Neural progenitor cell (in vitro differentiated cells): ENCODE measurements at regions not wholly inside any gene's neighbourhood (a gene's known extent, or its start where the extent isn't known, plus 50 kb on each side); places are given as distances from the start of the nearest gene placed in this dataset.

Experiments used
- DNase-seq: peaks from one replicate; pipeline ENCODE4 v3.0.0-alpha.2; 2016; ENCODE audit warnings: low spot score
- H2AFZ ChIP-seq: fragments of 200-600 bp; sonication (generic); replicated peaks from 2 replicates; pipeline ENCODE4 v1.6.1; 2016; ENCODE audit warnings: antibody characterized with exemption
- H3F3A ChIP-seq: fragments of 200-600 bp; sonication (generic); 2 replicates; pipeline ENCODE4 v1.6.1; 2016; ENCODE audit warnings: antibody characterized with exemption, low read depth
- H3K27ac ChIP-seq: fragments of 200-600 bp; sonication (generic); 2 replicates; pipeline ENCODE4 v1.5.1; 2016; ENCODE audit warnings: mild to moderate bottlenecking
- H3K27me3 ChIP-seq: fragments of 200-600 bp; sonication (generic); 2 replicates; pipeline ENCODE4 v1.6.1; 2016; ENCODE audit warnings: mild to moderate bottlenecking, moderate library complexity
- H3K36me3 ChIP-seq: fragments of 200-600 bp; sonication (generic); 2 replicates; pipeline ENCODE4 v1.5.1; 2016
- H3K4me1 ChIP-seq: fragments of 200-600 bp; sonication (generic); 2 replicates; pipeline ENCODE4 v1.6.1; 2016; ENCODE audit warnings: mixed run types
- H3K4me2 ChIP-seq: fragments of 200-600 bp; sonication (generic); 2 replicates; pipeline ENCODE4 v1.6.1; 2016
- H3K4me3 ChIP-seq: fragments of 200-600 bp; sonication (generic); 2 replicates; pipeline ENCODE4 v1.5.1; 2016
- H3K79me2 ChIP-seq: fragments of 200-600 bp; sonication (generic); 2 replicates; pipeline ENCODE4 v1.6.1; 2016; ENCODE audit warnings: low read depth
- H3K9ac ChIP-seq: fragments of 200-600 bp; sonication (generic); 2 replicates; pipeline ENCODE4 v1.6.1; 2016
- H3K9me3 ChIP-seq: fragments of 200-600 bp; sonication (generic); 2 replicates; pipeline ENCODE4 v1.5.1; 2016; ENCODE audit warnings: low read depth
- H4K20me1 ChIP-seq: fragments of 200-600 bp; sonication (generic); 2 replicates; pipeline ENCODE4 v1.6.1; 2016; ENCODE audit warnings: low read depth
- H3K27ac Mint-ChIP-seq: 3 replicates; pipeline ENCODE4 v1.8.0; 2021; ENCODE audit warnings: mixed read lengths
- H3K27me3 Mint-ChIP-seq: 2 replicates; pipeline ENCODE4 v1.8.0; 2022; ENCODE audit warnings: low read depth, mild to moderate bottlenecking, inconsistent platforms, moderate library complexity, mixed read lengths; ENCODE audit not compliant: insufficient read depth
- H3K36me3 Mint-ChIP-seq: 3 replicates; pipeline ENCODE4 v1.8.0; 2021; ENCODE audit warnings: mixed read lengths
- H3K4me1 Mint-ChIP-seq: 3 replicates; pipeline ENCODE4 v1.8.0; 2021; ENCODE audit warnings: mixed read lengths
- H3K4me3 Mint-ChIP-seq: 3 replicates; pipeline ENCODE4 v1.8.0; 2021; ENCODE audit warnings: mild to moderate bottlenecking, moderate library complexity, mixed read lengths
- H3K9me3 Mint-ChIP-seq: 3 replicates; pipeline ENCODE4 v1.8.0; 2020; ENCODE audit warnings: mixed read lengths
- CTCF ChIP-seq: fragments of 200-600 bp; sonication (generic); IDR thresholded peaks from 2 replicates; pipeline ENCODE4 v1.5.1; 2017; ENCODE audit warnings: antibody characterized with exemption, mild to moderate bottlenecking
- EZH2 ChIP-seq: fragments of 200-600 bp; sonication (generic); IDR thresholded peaks from 2 replicates; pipeline ENCODE4 v1.6.1; 2017; ENCODE audit warnings: antibody characterized with exemption, mild to moderate bottlenecking, moderate library complexity
- EZH2phosphoT487 ChIP-seq: fragments of 200-600 bp; sonication (generic); IDR thresholded peaks from 2 replicates; pipeline ENCODE4 v1.6.1; 2017; ENCODE audit warnings: antibody characterized with exemption

DNA sequence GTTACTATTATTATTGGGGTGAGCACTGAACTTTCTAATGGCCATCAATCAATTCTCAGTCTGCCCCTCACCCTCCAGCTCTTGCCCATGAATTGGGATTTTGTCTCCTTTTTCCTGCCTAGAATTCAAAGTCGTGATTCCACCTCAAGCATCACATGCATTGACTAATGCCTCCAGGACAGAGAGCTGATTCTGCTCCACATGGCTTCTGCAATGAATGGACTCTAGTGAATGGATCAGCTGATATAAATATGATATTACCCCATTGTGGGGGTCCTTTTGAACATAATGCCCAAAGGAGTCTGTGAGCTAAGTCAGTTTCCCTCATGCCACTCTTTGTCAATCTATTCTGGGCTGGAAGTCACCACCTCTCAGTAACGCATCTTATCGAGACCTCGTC is 126.4 kb downstream of the OPN5 start:
- Histone ChIP-seq H3K79me2 (no peaks in the 10 kb centered on the region), H3K9ac (no peak overlapping the region), H4K20me1 (no peaks in the 10 kb centered on the region), H3K36me3 (no peaks in the 10 kb centered on the region), H3K27me3 (no peaks in the 10 kb centered on the region), H3K4me1 (no peaks in the 10 kb centered on the region), H2AFZ (no peak overlapping the region), H3F3A (no peaks in the 10 kb centered on the region), H3K27ac (no peak overlapping the region), H3K4me3 (no peak overlapping the region), H3K9me3 (no peaks in the 10 kb centered on the region), H3K4me2 (no peak overlapping the region)
- Mint-ChIP-seq H3K27ac (no peak overlapping the region), H3K4me3 (no peak overlapping the region), H3K9me3 (no peaks in the 10 kb centered on the region), H3K4me1 (no peaks in the 10 kb centered on the region), H3K36me3 (no peaks in the 10 kb centered on the region), H3K27me3 (peaks cover 2% of the 10 kb centered on the region)
- no peak for DNase-seq
- no peak for TF ChIP-seq EZH2
- TF ChIP-seq EZH2phosphoT487 = no peak
- TF ChIP-seq CTCF = no peak

DNA sequence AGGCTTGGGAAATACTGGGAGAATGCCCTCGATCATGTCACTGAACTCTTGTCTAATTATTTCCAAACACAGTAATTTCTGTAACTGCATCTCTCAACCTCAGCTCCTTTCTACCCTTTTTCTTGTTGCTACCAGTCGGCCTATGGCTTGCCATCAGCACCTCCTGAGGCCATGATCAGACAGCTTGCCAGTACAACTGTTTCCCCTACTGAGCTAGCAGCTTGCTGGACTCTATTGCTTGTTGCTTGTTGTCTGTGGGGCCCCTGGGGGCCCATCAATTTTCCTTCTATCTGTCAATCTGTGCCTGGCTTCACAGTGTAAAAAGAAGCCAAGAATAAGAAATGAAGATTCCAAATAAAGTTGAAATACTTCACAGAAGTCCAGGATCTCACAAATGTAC is 123.9 kb downstream of the OPN5 start:
- Mint-ChIP-seq H3K4me1 (no peaks in the 10 kb centered on the region), H3K9me3 (no peaks in the 10 kb centered on the region), H3K36me3 (no peaks in the 10 kb centered on the region), H3K27me3 (no peaks in the 10 kb centered on the region), H3K4me3 (no peak overlapping the region), H3K27ac (no peak overlapping the region)
- TF ChIP-seq CTCF (no peak), EZH2phosphoT487 (no peak), EZH2 (no peak)
- H3K36me3 ChIP-seq = no peaks in the 10 kb centered on the region
- no peak overlapping the region for H3K4me2 ChIP-seq
- no peaks in the 10 kb centered on the region for H3K9me3 ChIP-seq
- H4K20me1 ChIP-seq = no peaks in the 10 kb centered on the region
- H3K4me1 ChIP-seq = no peaks in the 10 kb centered on the region
- H3K9ac ChIP-seq = no peak overlapping the region
- H3K27me3 ChIP-seq = no peaks in the 10 kb centered on the region
- H3K27ac ChIP-seq = no peak overlapping the region
- no peaks in the 10 kb centered on the region for H3F3A ChIP-seq
- no peak overlapping the region for H2AFZ ChIP-seq
- DNase-seq = no peak
- no peak overlapping the region for H3K4me3 ChIP-seq
- H3K79me2 ChIP-seq = no peaks in the 10 kb centered on the region

DNA sequence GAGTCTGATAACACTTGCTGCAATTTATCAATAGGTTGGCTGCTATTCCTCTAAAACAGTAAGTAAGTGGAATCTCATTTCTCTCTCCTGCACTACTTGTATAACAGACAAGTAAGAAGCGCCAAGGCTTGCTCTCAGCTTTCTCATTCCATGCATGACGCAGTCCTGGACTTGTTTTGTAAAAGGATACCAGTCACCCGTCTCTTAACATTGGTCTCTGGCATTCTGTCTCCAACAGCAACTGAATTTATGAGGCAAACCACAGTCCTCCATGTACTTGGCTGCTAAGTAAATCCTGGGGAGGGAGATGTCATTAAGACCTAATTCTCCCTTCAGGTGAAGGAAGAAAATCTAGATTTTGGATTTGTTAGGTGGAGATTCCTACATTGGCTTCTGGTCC is 115.4 kb downstream of the OPN5 start:
- peaks cover 3% of the 10 kb centered on the region for H3K27me3 Mint-ChIP-seq
- H2AFZ ChIP-seq = no peak overlapping the region
- H3K36me3 ChIP-seq = no peaks in the 10 kb centered on the region
- no peaks in the 10 kb centered on the region for H4K20me1 ChIP-seq
- TF ChIP-seq EZH2 (no peak), EZH2phosphoT487 (no peak), CTCF (no peak)
- no peak overlapping the region for H3K27ac Mint-ChIP-seq
- no peak overlapping the region for H3K27ac ChIP-seq
- no peaks in the 10 kb centered on the region for H3K4me1 ChIP-seq
- no peaks in the 10 kb centered on the region for H3F3A ChIP-seq
- H3K9me3 Mint-ChIP-seq = no peaks in the 10 kb centered on the region
- H3K79me2 ChIP-seq = no peaks in the 10 kb centered on the region
- H3K36me3 Mint-ChIP-seq = no peaks in the 10 kb centered on the region
- no peak overlapping the region for H3K4me3 ChIP-seq
- H3K4me2 ChIP-seq = no peak overlapping the region
- no peak overlapping the region for H3K4me3 Mint-ChIP-seq
- H3K27me3 ChIP-seq = no peaks in the 10 kb centered on the region
- H3K4me1 Mint-ChIP-seq = no peaks in the 10 kb centered on the region
- no peaks in the 10 kb centered on the region for H3K9me3 ChIP-seq
- DNase-seq = no peak
- no peak overlapping the region for H3K9ac ChIP-seq
